ENCODE measurements at regions not wholly inside any gene's neighbourhood (a gene's known extent, or its start where the extent isn't known, plus 50 kb on each side); places are given as distances from the start of the nearest gene placed in this dataset.

DNA sequence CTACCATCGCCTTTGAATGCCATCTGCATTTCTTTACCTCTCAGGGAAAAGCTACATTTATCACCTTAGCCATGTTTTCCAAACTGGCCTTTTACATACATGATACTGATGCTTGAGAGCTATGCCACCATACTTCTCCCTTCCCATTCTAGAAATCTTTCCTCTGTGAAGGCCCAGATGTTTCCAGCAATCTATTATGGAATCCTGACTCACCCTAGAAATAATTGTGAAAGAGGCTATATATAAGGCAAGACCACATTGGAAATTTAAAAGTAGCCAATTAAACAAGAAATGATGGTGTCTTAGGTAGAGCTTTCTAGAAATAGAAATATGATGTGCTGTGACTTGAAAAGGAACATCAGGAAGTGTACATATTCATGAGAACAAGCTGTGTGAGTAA is 389.7 kb downstream of the INHBA start:
- H3K36me3 ChIP-seq (ENCODE audit: control insufficient read depth, insufficient read depth, low read length) = no peaks in the 10 kb centered on the region
- no peak overlapping the region for H3K27ac ChIP-seq (ENCODE audit: low read length)
- DNase-seq = no peak
- no peaks in the 10 kb centered on the region for H3K4me1 ChIP-seq (ENCODE audit: control insufficient read depth, insufficient read depth, low read length)
- H3K4me3 ChIP-seq (ENCODE audit: low read length) = no peak overlapping the region
- H3K27me3 ChIP-seq (ENCODE audit: control insufficient read depth, insufficient read depth, low read length) = no peaks in the 10 kb centered on the region
- WGBS (ENCODE audit: insufficient coverage) = 40% methylated on average over 1 of the region's 1 CpG
- no peaks in the 10 kb centered on the region for H3K9me3 ChIP-seq (replicated peaks; ENCODE audit: control insufficient read depth, low read depth, low read length)

GRCh38 chr7:41312235-41312634 is 390.7 kb downstream of the INHBA start:
- Histone ChIP-seq H3K4me3 (ENCODE audit: low read length) (no peak overlapping the region), H3K4me1 (ENCODE audit: control insufficient read depth, insufficient read depth, low read length) (no peaks in the 10 kb centered on the region), H3K27ac (ENCODE audit: low read length) (no peak overlapping the region), H3K9me3 (replicated peaks; ENCODE audit: control insufficient read depth, low read depth, low read length) (no peaks in the 10 kb centered on the region), H3K36me3 (ENCODE audit: control insufficient read depth, insufficient read depth, low read length) (no peaks in the 10 kb centered on the region), H3K27me3 (ENCODE audit: control insufficient read depth, insufficient read depth, low read length) (no peaks in the 10 kb centered on the region)
- DNase-seq = no peak
- 84% methylated on average over 6 of the region's 6 CpGs for WGBS (ENCODE audit: insufficient coverage)

DNA sequence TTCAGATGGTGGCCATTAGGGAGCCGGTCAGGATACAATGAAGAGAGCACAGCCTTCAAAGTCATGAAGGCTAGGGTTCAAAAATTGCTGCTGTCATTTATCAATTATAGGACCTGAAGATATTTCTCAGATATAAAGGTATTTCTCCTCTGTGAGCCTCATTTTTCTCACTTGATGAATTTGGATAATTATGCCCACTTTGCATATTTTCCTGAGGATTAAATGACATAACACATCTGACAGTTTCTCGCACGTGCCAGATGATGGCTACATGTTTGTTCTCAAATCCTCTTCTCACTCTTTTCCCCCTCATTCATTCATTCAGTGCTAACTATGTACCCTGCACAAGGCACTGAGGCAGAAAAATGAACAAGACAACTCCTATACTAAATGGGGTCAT is 391.6 kb downstream of the INHBA start:
- H3K4me3 ChIP-seq (ENCODE audit: low read length) = no peak overlapping the region
- DNase-seq = no peak
- H3K9me3 ChIP-seq (replicated peaks; ENCODE audit: control insufficient read depth, low read depth, low read length) = no peaks in the 10 kb centered on the region
- H3K36me3 ChIP-seq (ENCODE audit: control insufficient read depth, insufficient read depth, low read length) = no peaks in the 10 kb centered on the region
- no CpG with 5 or more reads among the region's 3 CpGs for WGBS (ENCODE audit: insufficient coverage)
- H3K27me3 ChIP-seq (ENCODE audit: control insufficient read depth, insufficient read depth, low read length) = no peaks in the 10 kb centered on the region
- no peaks in the 10 kb centered on the region for H3K4me1 ChIP-seq (ENCODE audit: control insufficient read depth, insufficient read depth, low read length)
- no peak overlapping the region for H3K27ac ChIP-seq (ENCODE audit: low read length)

DNA sequence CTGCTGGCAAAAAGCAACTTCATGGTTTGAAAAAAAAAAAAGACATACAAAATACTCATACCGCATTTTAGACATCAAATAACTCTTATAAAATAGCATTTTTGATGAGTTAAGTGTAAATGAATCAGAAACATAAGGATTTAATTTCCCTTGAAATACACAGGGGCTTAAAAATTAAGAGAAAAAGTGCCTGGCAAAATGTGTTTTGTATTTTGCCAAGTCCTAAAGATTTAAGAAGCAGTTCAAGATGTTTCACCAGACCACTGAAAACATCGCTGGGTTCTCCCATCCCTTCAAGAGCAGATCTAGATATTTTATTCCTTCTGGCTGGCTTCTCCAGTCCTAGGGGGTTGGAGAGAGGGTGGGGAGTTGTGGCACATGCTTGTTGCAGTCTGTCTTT is 396.4 kb downstream of the INHBA start:
- Histone ChIP-seq H3K27me3 (ENCODE audit: control insufficient read depth, insufficient read depth, low read length) (no peaks in the 10 kb centered on the region), H3K4me1 (ENCODE audit: control insufficient read depth, insufficient read depth, low read length) (no peaks in the 10 kb centered on the region), H3K9me3 (replicated peaks; ENCODE audit: control insufficient read depth, low read depth, low read length) (no peaks in the 10 kb centered on the region), H3K27ac (ENCODE audit: low read length) (no peak overlapping the region), H3K36me3 (ENCODE audit: control insufficient read depth, insufficient read depth, low read length) (no peaks in the 10 kb centered on the region), H3K4me3 (ENCODE audit: low read length) (no peak overlapping the region)
- WGBS (ENCODE audit: insufficient coverage) = no CpG with 5 or more reads among the region's 2 CpGs
- no peak for DNase-seq

- DNase-seq = no peak
- Histone ChIP-seq H3K27me3 (ENCODE audit: control insufficient read depth, insufficient read depth, low read length) (no peaks in the 10 kb centered on the region), H3K9me3 (replicated peaks; ENCODE audit: control insufficient read depth, low read depth, low read length) (no peaks in the 10 kb centered on the region), H3K36me3 (ENCODE audit: control insufficient read depth, insufficient read depth, low read length) (no peaks in the 10 kb centered on the region), H3K4me3 (ENCODE audit: low read length) (no peak overlapping the region), H3K4me1 (ENCODE audit: control insufficient read depth, insufficient read depth, low read length) (no peaks in the 10 kb centered on the region), H3K27ac (ENCODE audit: low read length) (no peak overlapping the region)
- WGBS (ENCODE audit: insufficient coverage) = no CpG with 5 or more reads among the region's 1 CpG
These were observed 397.9 kb downstream of the INHBA start for GRCh38 chr7:41305001-41305400.

- WGBS (ENCODE audit: insufficient coverage) = 100% methylated on average over 1 of the region's 4 CpGs
These were observed 399.2 kb downstream of the INHBA start for GRCh38 chr7:41303709-41304108.

GRCh38 chr7:41298409-41298808 is 404.5 kb downstream of the INHBA start:
- Histone ChIP-seq H3K36me3 (ENCODE audit: control insufficient read depth, insufficient read depth, low read length) (no peaks in the 10 kb centered on the region), H3K9me3 (replicated peaks; ENCODE audit: control insufficient read depth, low read depth, low read length) (no peaks in the 10 kb centered on the region), H3K27ac (ENCODE audit: low read length) (no peak overlapping the region), H3K27me3 (ENCODE audit: control insufficient read depth, insufficient read depth, low read length) (no peaks in the 10 kb centered on the region), H3K4me3 (ENCODE audit: low read length) (no peak overlapping the region), H3K4me1 (ENCODE audit: control insufficient read depth, insufficient read depth, low read length) (no peaks in the 10 kb centered on the region)
- no peak for DNase-seq
- no CpG with 5 or more reads among the region's 2 CpGs for WGBS (ENCODE audit: insufficient coverage)

More at GRCh38 chr7:41303709-41304108, 399.2 kb downstream of the INHBA start:
- H3K27me3 ChIP-seq (ENCODE audit: control insufficient read depth, insufficient read depth, low read length) = no peaks in the 10 kb centered on the region
- H3K4me3 ChIP-seq (ENCODE audit: low read length) = no peak overlapping the region
- no peaks in the 10 kb centered on the region for H3K4me1 ChIP-seq (ENCODE audit: control insufficient read depth, insufficient read depth, low read length)
- no peak for DNase-seq
- no peaks in the 10 kb centered on the region for H3K36me3 ChIP-seq (ENCODE audit: control insufficient read depth, insufficient read depth, low read length)
- no peak overlapping the region for H3K27ac ChIP-seq (ENCODE audit: low read length)
- H3K9me3 ChIP-seq (replicated peaks; ENCODE audit: control insufficient read depth, low read depth, low read length) = no peaks in the 10 kb centered on the region

- Histone ChIP-seq H3K9me3 (replicated peaks; ENCODE audit: control insufficient read depth, low read depth, low read length) (no peaks in the 10 kb centered on the region), H3K36me3 (ENCODE audit: control insufficient read depth, insufficient read depth, low read length) (no peaks in the 10 kb centered on the region), H3K4me1 (ENCODE audit: control insufficient read depth, insufficient read depth, low read length) (no peaks in the 10 kb centered on the region), H3K27me3 (ENCODE audit: control insufficient read depth, insufficient read depth, low read length) (no peaks in the 10 kb centered on the region), H3K27ac (ENCODE audit: low read length) (no peak overlapping the region), H3K4me3 (ENCODE audit: low read length) (no peak overlapping the region)
- DNase-seq = no peak
- 63% methylated on average over 3 of the region's 6 CpGs for WGBS (ENCODE audit: insufficient coverage)
These were observed 405.7 kb downstream of the INHBA start for GRCh38 chr7:41297166-41297565.

DNA sequence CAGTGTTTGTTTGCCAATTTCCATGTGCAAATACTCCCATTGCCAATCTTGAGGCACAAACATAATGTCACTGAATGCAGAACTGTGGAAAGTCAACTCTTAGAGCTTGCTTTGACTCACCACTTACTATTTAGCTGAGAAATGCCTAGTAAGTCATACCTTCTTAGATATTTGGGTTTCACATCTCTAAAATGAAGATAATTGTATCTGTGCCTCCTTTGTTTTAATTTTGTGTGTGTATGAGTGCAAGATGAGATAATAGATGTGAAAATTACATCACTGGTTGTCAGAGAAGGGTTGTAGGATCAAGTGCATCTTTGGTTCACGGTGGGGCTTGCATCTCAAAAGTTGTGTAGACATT is 407.5 kb downstream of the INHBA start:
- H3K4me3 ChIP-seq (ENCODE audit: low read length) = no peak overlapping the region
- no peaks in the 10 kb centered on the region for H3K4me1 ChIP-seq (ENCODE audit: control insufficient read depth, insufficient read depth, low read length)
- no peaks in the 10 kb centered on the region for H3K27me3 ChIP-seq (ENCODE audit: control insufficient read depth, insufficient read depth, low read length)
- no peak for DNase-seq
- H3K9me3 ChIP-seq (replicated peaks; ENCODE audit: control insufficient read depth, low read depth, low read length) = no peaks in the 10 kb centered on the region
- no peak overlapping the region for H3K27ac ChIP-seq (ENCODE audit: low read length)
- H3K36me3 ChIP-seq (ENCODE audit: control insufficient read depth, insufficient read depth, low read length) = no peaks in the 10 kb centered on the region
- no CpG with 5 or more reads among the region's 1 CpG for WGBS (ENCODE audit: insufficient coverage)

DNA sequence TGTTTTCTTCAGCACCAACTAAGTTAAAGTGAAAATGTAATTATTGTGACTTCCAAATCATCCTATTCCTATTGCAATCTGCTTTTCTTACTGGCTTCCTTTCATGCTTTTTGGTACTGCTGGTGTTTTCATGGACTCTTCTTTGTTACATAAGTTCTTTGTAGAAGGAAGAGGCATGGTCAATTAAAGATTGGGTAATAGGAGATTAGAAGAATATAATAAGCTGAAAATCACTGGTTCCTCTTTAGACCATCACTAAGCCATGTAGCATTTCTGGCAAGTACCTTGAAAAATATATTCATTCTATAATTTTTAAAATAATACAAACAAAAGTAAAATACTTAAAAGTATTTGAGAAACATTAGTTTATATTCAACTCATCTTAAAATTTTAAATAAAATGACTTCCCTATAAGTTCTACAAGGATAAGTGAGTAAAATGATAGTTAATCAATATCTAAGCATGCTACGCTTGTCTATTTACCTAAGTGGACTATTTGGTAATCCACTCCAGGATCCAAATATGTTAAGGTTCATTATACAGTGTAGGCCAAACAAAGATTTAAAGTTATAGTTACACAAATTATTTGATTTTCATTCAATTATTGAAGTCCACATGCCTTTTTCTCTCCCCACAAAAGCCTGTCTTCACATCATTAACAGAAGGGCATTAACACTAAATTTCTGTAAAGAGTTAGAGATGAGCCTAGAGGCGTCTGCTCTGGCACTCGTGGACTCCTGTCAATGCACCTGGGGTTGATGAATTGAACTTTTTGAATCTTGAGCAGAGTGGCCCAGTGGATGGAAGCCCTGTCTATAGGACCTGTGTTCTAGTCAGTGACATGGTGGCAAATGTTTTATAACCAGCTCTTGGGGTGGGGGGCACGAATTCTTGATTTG is 408.1 kb downstream of the INHBA start:
- no peaks in the 10 kb centered on the region for H3K4me1 ChIP-seq (ENCODE audit: control insufficient read depth, insufficient read depth, low read length)
- DNase-seq = no peak
- H3K9me3 ChIP-seq (replicated peaks; ENCODE audit: control insufficient read depth, low read depth, low read length) = no peaks in the 10 kb centered on the region
- no peak overlapping the region for H3K27ac ChIP-seq (ENCODE audit: low read length)
- WGBS (ENCODE audit: insufficient coverage) = 83% methylated on average over 3 of the region's 4 CpGs
- no peaks in the 10 kb centered on the region for H3K27me3 ChIP-seq (ENCODE audit: control insufficient read depth, insufficient read depth, low read length)
- H3K36me3 ChIP-seq (ENCODE audit: control insufficient read depth, insufficient read depth, low read length) = no peaks in the 10 kb centered on the region
- H3K4me3 ChIP-seq (ENCODE audit: low read length) = no peak overlapping the region

- H3K9me3 ChIP-seq (replicated peaks; ENCODE audit: control insufficient read depth, low read depth, low read length) = peaks cover 2% of the 10 kb centered on the region
- H3K36me3 ChIP-seq (ENCODE audit: control insufficient read depth, insufficient read depth, low read length) = no peaks in the 10 kb centered on the region
- no peak overlapping the region for H3K4me3 ChIP-seq (ENCODE audit: low read length)
- no peak overlapping the region for H3K27ac ChIP-seq (ENCODE audit: low read length)
- no CpG with 5 or more reads among the region's 3 CpGs for WGBS (ENCODE audit: insufficient coverage)
- DNase-seq = no peak
- H3K4me1 ChIP-seq (ENCODE audit: control insufficient read depth, insufficient read depth, low read length) = no peaks in the 10 kb centered on the region
- no peaks in the 10 kb centered on the region for H3K27me3 ChIP-seq (ENCODE audit: control insufficient read depth, insufficient read depth, low read length)
These were observed 410.4 kb downstream of the INHBA start for GRCh38 chr7:41292487-41292886.

Data from muscle of leg (tissue), 3 donors.